Tibial artery (tissue), 4 donors: ENCODE measurements at regions not wholly inside any gene's neighbourhood (a gene's known extent, or its start where the extent isn't known, plus 50 kb on each side); places are given as distances from the start of the nearest gene placed in this dataset.

Experiments used
- DNase-seq, 2 donors: peaks; one replicate each; pipeline ENCODE4 v3.0.0-alpha.2; 2019
- H3K27ac ChIP-seq, 2 donors: fragments of 200-600 bp; sonication (generic) in 1 of 2; 1 replicate in 1 of 2; 2 replicates in 1 of 2; pipeline ENCODE4 v1.5.1; 2018 to 2019; ENCODE audit warnings: mild to moderate bottlenecking in 1 of 2
- H3K27me3 ChIP-seq, 2 donors: fragments of 200-600 bp; sonication (generic) in 1 of 2; one replicate each; pipeline versions ENCODE4 v1.5.1 to v1.6.0; 2016 to 2019
- H3K36me3 ChIP-seq, 3 donors: fragments of 200-600 bp; sonication (generic) in 2 of 3; one replicate each; pipeline ENCODE4 v1.5.1; 2016 to 2019; ENCODE audit warnings: mild to moderate bottlenecking in 2 of 3
- H3K4me1 ChIP-seq, 4 donors: fragments of 200-600 bp; sonication (generic) in 2 of 4; 1 replicate in 3 of 4; 2 replicates in 1 of 4; pipeline ENCODE4 v1.5.1; 2016 to 2019
- H3K4me3 ChIP-seq, 2 donors: fragments of 200-600 bp; sonication (generic) in 1 of 2; 1 replicate in 1 of 2; 2 replicates in 1 of 2; pipeline ENCODE4 v1.5.1; 2018 to 2019; ENCODE audit warnings: mild to moderate bottlenecking in 2 of 2
- H3K9me3 ChIP-seq, 3 donors: fragments of 200-600 bp; sonication (generic) in 1 of 3; one replicate each; pipeline ENCODE4 v1.5.1; 2016 to 2019
- CTCF ChIP-seq, 2 experiments: fragments of 200-600 bp in 1 of 2; fragments of 450-650 bp in 1 of 2; IDR thresholded peaks; one replicate each; pipeline ENCODE4 v1.5.1; 2017 to 2019; ENCODE audit warnings: antibody characterized with exemption in 2 of 2, mild to moderate bottlenecking in 1 of 2, moderate library complexity in 1 of 2
- intact Hi-C: fragments of 100-400 bp; cut with DNase I; formaldehyde crosslinking; loops from one replicate; pipeline ENCODE4 v1.15.0; 2023; ENCODE audit warnings: low total_unique reads

GRCh38 chr2:117737846-117738245 is 76.6 kb upstream of the DDX18 start:
- H3K36me3 ChIP-seq, result no peaks in the 10 kb centered on the region
- H3K27ac ChIP-seq, result no peak overlapping the region
- H3K9me3 ChIP-seq, result no peaks in the 10 kb centered on the region
- H3K4me3 ChIP-seq, result no peak overlapping the region
- no peaks in the 10 kb centered on the region for H3K27me3 ChIP-seq
- H3K4me1 ChIP-seq, result no peaks in the 10 kb centered on the region
- intact Hi-C loops, result no loop called here
- TF ChIP-seq CTCF (IDR thresholded peaks at IDR 0.05), result no peak
- DNase-seq, result no peak

GRCh38 chr2:117738991-117739839 is 75.3 kb upstream of the DDX18 start:
- intact Hi-C loops, result no loop called here
- no peak for DNase-seq
- Histone ChIP-seq H3K36me3 (no peaks in the 10 kb centered on the region), H3K4me3 (no peak overlapping the region), H3K27ac (no peak overlapping the region), H3K27me3 (no peaks in the 10 kb centered on the region), H3K9me3 (no peaks in the 10 kb centered on the region), H3K4me1 (no peaks in the 10 kb centered on the region)
- TF ChIP-seq CTCF (IDR thresholded peaks at IDR 0.05), result no peak

GRCh38 chr2:117745537-117745936 is 69.0 kb upstream of the DDX18 start:
- Histone ChIP-seq H3K4me1 (no peaks in the 10 kb centered on the region), H3K9me3 (no peaks in the 10 kb centered on the region), H3K4me3 (no peak overlapping the region), H3K27ac (no peak overlapping the region), H3K27me3 (no peaks in the 10 kb centered on the region), H3K36me3 (no peaks in the 10 kb centered on the region)
- intact Hi-C loops, result no loop called here
- no peak for DNase-seq
- no peak for TF ChIP-seq CTCF (IDR thresholded peaks at IDR 0.05)

DNA sequence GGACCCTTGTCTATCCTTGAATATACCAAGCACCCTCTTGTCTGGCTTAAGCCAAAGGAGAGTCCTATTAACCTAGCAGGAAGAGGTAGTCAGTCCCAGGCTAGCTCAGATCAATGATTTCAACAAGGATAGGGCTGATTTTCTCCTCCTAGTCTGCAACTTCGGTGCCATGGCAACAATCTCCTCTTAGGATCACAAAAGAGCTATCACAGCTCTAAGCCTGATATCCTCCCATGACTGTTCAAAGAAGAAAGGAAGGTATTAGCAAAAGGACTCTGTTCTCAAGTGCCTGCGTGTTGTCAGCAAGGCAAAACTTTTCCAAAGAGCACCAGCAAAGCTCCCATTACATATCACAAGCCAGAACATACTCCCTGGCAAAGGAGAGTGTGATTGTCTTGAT is 58.7 kb upstream of the DDX18 start:
- intact Hi-C loops, result no loop called here
- DNase-seq, result no peak

DNA sequence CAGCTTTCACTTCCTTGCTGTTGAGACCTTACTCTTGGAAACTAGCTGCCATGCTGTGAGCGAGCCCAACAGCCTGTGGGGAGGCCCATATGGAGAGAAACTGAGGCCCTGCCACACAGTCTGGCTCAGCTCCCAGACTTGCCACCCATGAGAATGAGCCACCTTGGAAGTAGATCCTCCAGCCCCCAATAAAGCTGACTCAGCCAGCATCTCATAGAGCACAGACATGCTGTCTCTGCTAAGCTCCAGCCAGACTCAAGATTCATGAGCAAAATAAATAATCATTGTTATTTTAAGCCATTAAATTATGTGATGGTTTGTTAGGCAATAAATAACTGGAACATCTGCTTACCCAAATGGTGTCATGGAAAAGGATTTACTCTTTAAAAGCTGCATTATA is 53.6 kb upstream of the DDX18 start:
- no peak for DNase-seq
- Histone ChIP-seq H3K27me3 (no peaks in the 10 kb centered on the region), H3K27ac (no peak overlapping the region), H3K4me1 (peaks cover 0 to 6% (median 0%) of the 10 kb centered on the region in 4 donors), H3K36me3 (no peaks in the 10 kb centered on the region), H3K9me3 (no peaks in the 10 kb centered on the region), H3K4me3 (no peak overlapping the region)
- intact Hi-C loops, result no loop called here
- no peak for TF ChIP-seq CTCF (IDR thresholded peaks at IDR 0.05)

More for the DNA sequence above, 58.7 kb upstream of the DDX18 start:
- H3K36me3 ChIP-seq, result no peaks in the 10 kb centered on the region
- no peaks in the 10 kb centered on the region for H3K4me1 ChIP-seq
- no peaks in the 10 kb centered on the region for H3K27me3 ChIP-seq
- no peak overlapping the region for H3K27ac ChIP-seq
- no peaks in the 10 kb centered on the region for H3K9me3 ChIP-seq
- no peak for TF ChIP-seq CTCF (IDR thresholded peaks at IDR 0.05)
- H3K4me3 ChIP-seq, result no peak overlapping the region
